GM23338 (cell line): ENCODE measurements at regions not wholly inside any gene's neighbourhood (a gene's known extent, or its start where the extent isn't known, plus 50 kb on each side); places are given as distances from the start of the nearest gene placed in this dataset.

Experiments
- ATAC-seq: fragments of 200-7000 bp; cut with Tn5 transposase; 3 replicates; pipeline ENCODE4 v1.9.1; 2020
- DNase-seq: peaks from one replicate; pipeline ENCODE4 v3.0.0-alpha.2; 2015; ENCODE audit warnings: low spot score
- H2AFZ ChIP-seq: fragments of 200-600 bp; sonication (generic); 2 replicates; pipeline ENCODE4 v1.8.0; 2016; ENCODE audit warnings: antibody characterized with exemption, mild to moderate bottlenecking, moderate library complexity
- H3F3A ChIP-seq: fragments of 200-600 bp; sonication (generic); replicated peaks from 2 replicates; pipeline ENCODE4 v1.8.0; 2017; ENCODE audit warnings: antibody characterized with exemption, mixed run types, low read depth
- H3K27ac ChIP-seq: fragments of 200-600 bp; sonication (generic); 2 replicates; pipeline ENCODE4 v1.6.1; 2016; ENCODE audit warnings: low read depth
- H3K27me3 ChIP-seq: fragments of 200-600 bp; sonication (generic); 2 replicates; pipeline ENCODE4 v1.8.0; 2016; ENCODE audit warnings: mild to moderate bottlenecking, mixed run types, moderate library complexity; ENCODE audit not compliant: insufficient read depth
- H3K36me3 ChIP-seq: fragments of 200-600 bp; sonication (generic); 2 replicates; pipeline ENCODE4 v1.8.0; 2016; ENCODE audit warnings: mild to moderate bottlenecking; ENCODE audit not compliant: insufficient read depth
- H3K4me1 ChIP-seq: fragments of 200-600 bp; sonication (generic); 2 replicates; pipeline ENCODE4 v1.8.0; 2016; ENCODE audit warnings: mild to moderate bottlenecking, moderate library complexity; ENCODE audit not compliant: insufficient read depth
- H3K4me2 ChIP-seq: fragments of 200-600 bp; sonication (generic); 2 replicates; pipeline ENCODE4 v1.7.1; 2017; ENCODE audit warnings: mixed run types
- H3K4me3 ChIP-seq: fragments of 200-600 bp; sonication (generic); 2 replicates; pipeline ENCODE4 v1.6.1; 2016; ENCODE audit warnings: mixed run types
- H3K79me2 ChIP-seq: fragments of 200-600 bp; sonication (generic); replicated peaks from 2 replicates; pipeline ENCODE4 v1.8.0; 2017; ENCODE audit warnings: mild to moderate bottlenecking; ENCODE audit not compliant: insufficient read depth
- H3K9me2 ChIP-seq: fragments of 200-600 bp; sonication (generic); 2 replicates; pipeline ENCODE4 v1.8.0; 2017; ENCODE audit not compliant: insufficient read depth
- H4K20me1 ChIP-seq: fragments of 200-600 bp; sonication (generic); replicated peaks from 2 replicates; pipeline ENCODE4 v1.8.0; 2017; ENCODE audit warnings: mild to moderate bottlenecking; ENCODE audit not compliant: insufficient read depth
- H3K27ac Mint-ChIP-seq: 2 replicates; pipeline ENCODE4 v1.8.0; 2020; ENCODE audit warnings: inconsistent platforms, mild to moderate bottlenecking, moderate library complexity, mixed read lengths
- H3K27me3 Mint-ChIP-seq: 3 replicates; pipeline ENCODE4 v1.8.0; 2022; ENCODE audit warnings: low read depth, mild to moderate bottlenecking, moderate library complexity, mixed read lengths, inconsistent platforms; ENCODE audit not compliant: insufficient read depth, poor library complexity
- H3K36me3 Mint-ChIP-seq: 3 replicates; pipeline ENCODE4 v1.8.0; 2021; ENCODE audit warnings: low read depth, mild to moderate bottlenecking, inconsistent platforms, moderate library complexity, mixed read lengths
- H3K4me1 Mint-ChIP-seq: 3 replicates; pipeline ENCODE4 v1.8.0; 2020; ENCODE audit warnings: mild to moderate bottlenecking, inconsistent platforms, mixed read lengths
- H3K4me3 Mint-ChIP-seq: 3 replicates; pipeline ENCODE4 v1.8.0; 2021; ENCODE audit warnings: moderate library complexity, mild to moderate bottlenecking, inconsistent platforms, mixed read lengths
- H3K9me3 Mint-ChIP-seq: 3 replicates; pipeline ENCODE4 v1.8.0; 2020; ENCODE audit warnings: moderate library complexity, mild to moderate bottlenecking, inconsistent platforms, mixed read lengths
- ETS1 ChIP-seq: IDR thresholded peaks from 2 replicates; pipeline ENCODE4 v1.6.1; 2016; ENCODE audit warnings: antibody characterized with exemption
- EZH2 ChIP-seq: fragments of 200-600 bp; sonication (generic); IDR thresholded peaks from one replicate; pipeline ENCODE4 v1.8.0; 2017; ENCODE audit warnings: antibody characterized with exemption, mild to moderate bottlenecking, low read depth; ENCODE audit not compliant: unreplicated experiment
- EZH2phosphoT487 ChIP-seq: fragments of 200-600 bp; sonication (generic); IDR thresholded peaks from one replicate; pipeline ENCODE4 v1.8.1; 2018; ENCODE audit warnings: antibody characterized with exemption; ENCODE audit not compliant: unreplicated experiment
- JUNB ChIP-seq: IDR thresholded peaks from one replicate; pipeline ENCODE4 v1.6.1; 2016; ENCODE audit warnings: antibody characterized with exemption; ENCODE audit not compliant: unreplicated experiment
- NANOG ChIP-seq: IDR thresholded peaks from 2 replicates; pipeline ENCODE4 v1.6.1; 2016; ENCODE audit warnings: antibody characterized with exemption, borderline replicate concordance
- POLR2AphosphoS5 ChIP-seq: IDR thresholded peaks from 2 replicates; pipeline ENCODE4 v1.6.1; 2016; ENCODE audit warnings: antibody characterized with exemption, low read depth
- REST ChIP-seq: IDR thresholded peaks from one replicate; pipeline ENCODE4 v1.6.1; 2018; ENCODE audit warnings: antibody characterized with exemption; ENCODE audit not compliant: unreplicated experiment
- ZNF114 ChIP-seq: fragments of 250-450 bp; sonication (Bioruptor Pico); IDR thresholded peaks from 2 replicates; pipeline ENCODE4 v1.5.0; 2020; ENCODE audit warnings: mild to moderate bottlenecking, moderate library complexity
- ZNF331 ChIP-seq: fragments of 250-450 bp; sonication (Bioruptor Pico); IDR thresholded peaks from 2 replicates; pipeline ENCODE4 v1.5.0; 2020; ENCODE audit warnings: low read depth, mild to moderate bottlenecking, moderate library complexity
- ZNF462 ChIP-seq: fragments of 250-450 bp; sonication (Bioruptor Pico); IDR thresholded peaks from 2 replicates; pipeline ENCODE4 v1.5.0; 2020; ENCODE audit warnings: mild to moderate bottlenecking, moderate library complexity

GRCh38 chr20:51255417-51255816 lies 232.5 kb upstream of the KCNG1 start (continued):
- TF ChIP-seq ZNF462: no peak
- no peak for TF ChIP-seq ZNF114 (CRISPR knock-in tag)

- H3K4me3 Mint-ChIP-seq: no peak overlapping the region
- Histone ChIP-seq H3K36me3 (no peaks in the 10 kb centered on the region; the same call in 1 of the 2 replicates), H3K4me1 (peaks cover 4% of the 10 kb centered on the region; the same call in 1 of the 2 replicates), H3K79me2 (no peaks in the 10 kb centered on the region), H4K20me1 (no peaks in the 10 kb centered on the region), H3F3A (no peaks in the 10 kb centered on the region), H2AFZ (no peak overlapping the region), H3K9me2 (peaks cover 15% of the 10 kb centered on the region; the same call in 1 of the 2 replicates), H3K4me2 (no peak overlapping the region), H3K27ac (no peak overlapping the region), H3K27me3 (no peaks in the 10 kb centered on the region), H3K4me3 (no peak overlapping the region)
- peaks cover 15% of the 10 kb centered on the region for H3K27me3 Mint-ChIP-seq
- peaks cover 14% of the 10 kb centered on the region; the same call in 2 of the 3 replicates for H3K36me3 Mint-ChIP-seq
- peaks cover 3% of the 10 kb centered on the region; the same call in 1 of the 3 replicates for H3K4me1 Mint-ChIP-seq
- no peak overlapping the region for H3K27ac Mint-ChIP-seq
- TF ChIP-seq REST: no peak
- no peak for TF ChIP-seq JUNB
- no peak for TF ChIP-seq ETS1
- TF ChIP-seq EZH2: no peak
- no peak for TF ChIP-seq POLR2AphosphoS5
- no peak for TF ChIP-seq ZNF331
- TF ChIP-seq NANOG: no peak
- no peak for TF ChIP-seq EZH2phosphoT487
- no peak for TF ChIP-seq ZNF114 (CRISPR knock-in tag)
- DNase-seq: no peak
- peaks cover 20% of the 10 kb centered on the region for H3K9me3 Mint-ChIP-seq
- no peak for ATAC-seq
Measured at GRCh38 chr20:51253280-51253679, 230.4 kb upstream of the KCNG1 start.
